BLaER1 treated with 17β-estradiol and CSF1 and Interleukin-3, amounts not matched to agents 10 nM and 100 nM (cell line): ENCODE measurements at regions not wholly inside any gene's neighbourhood (a gene's known extent, or its start where the extent isn't known, plus 50 kb on each side); places are given as distances from the start of the nearest gene placed in this dataset.
A peak's percentile ranks its signal among the peaks of the same experiment; 100 is the strongest.

ENCODE experiments used
- H3K27ac ChIP-seq, 11 experiments: shearing (Covaris generic); formaldehyde crosslinking; 2 replicates each; pipeline ENCODE4 v1.8.1; 2022
- H3K27me3 ChIP-seq, 11 experiments: shearing (Covaris generic); formaldehyde crosslinking; 2 replicates each; pipeline ENCODE4 v1.8.1; 2022
- H3K36me3 ChIP-seq, 11 experiments: shearing (Covaris generic); formaldehyde crosslinking; 2 replicates each; pipeline ENCODE4 v1.8.1; 2022
- H3K4me1 ChIP-seq, 10 experiments: shearing (Covaris generic); formaldehyde crosslinking; 2 replicates each; pipeline ENCODE4 v1.8.1; 2022
- H3K4me2 ChIP-seq, 11 experiments: shearing (Covaris generic); formaldehyde crosslinking; 2 replicates each; pipeline ENCODE4 v1.8.1; 2022
- H3K4me3 ChIP-seq, 10 experiments: shearing (Covaris generic); formaldehyde crosslinking; 2 replicates each; pipeline ENCODE4 v1.8.1; 2022
- H3K9ac ChIP-seq, 11 experiments: shearing (Covaris generic); formaldehyde crosslinking; 2 replicates each; pipeline ENCODE4 v1.8.1; 2022
- H3K9me3 ChIP-seq, 11 experiments: shearing (Covaris generic); formaldehyde crosslinking; replicated peaks in 1 of 11; 2 replicates each; pipeline ENCODE4 v1.8.1; 2022
- H4K20me1 ChIP-seq, 11 experiments: shearing (Covaris generic); formaldehyde crosslinking; 2 replicates each; pipeline ENCODE4 v1.8.1; 2022
- Cebpa-rat ChIP-seq, 11 experiments: shearing (Covaris generic); IDR thresholded peaks; 2 replicates each; pipeline ENCODE4 v1.8.1; 2022

GRCh38 chr12:18158774-18159557 is 69.0 kb upstream of the RERGL start:
- no peaks in the 10 kb centered on the region for H4K20me1 ChIP-seq
- no peak overlapping the region for H3K27ac ChIP-seq
- H3K4me2 ChIP-seq = no peak overlapping the region
- no peaks in the 10 kb centered on the region for H3K4me1 ChIP-seq
- no peaks in the 10 kb centered on the region for H3K27me3 ChIP-seq
- H3K9me3 ChIP-seq = peaks cover 6 to 24% (median 17%) of the 10 kb centered on the region in 11 experiments
- H3K4me3 ChIP-seq = no peak overlapping the region
- TF ChIP-seq Cebpa-rat (IDR thresholded peaks at IDR 0.05) = no peak
- no peaks in the 10 kb centered on the region; a peak in 1 of 22 replicates for H3K36me3 ChIP-seq
- H3K9ac ChIP-seq = no peak overlapping the region

GRCh38 chr12:18153826-18154225 is 63.8 kb upstream of the RERGL start:
- Histone ChIP-seq H3K4me3 (no peak overlapping the region), H4K20me1 (no peaks in the 10 kb centered on the region)

GRCh38 chr12:18151036-18151435 is 61.0 kb upstream of the RERGL start:
- no peak for TF ChIP-seq Cebpa-rat (IDR thresholded peaks at IDR 0.05)
- Histone ChIP-seq H3K4me1 (peaks cover 0 to 11% (median 8%) of the 10 kb centered on the region in 10 experiments; a peak in 11 of 20 replicates), H3K9ac (no peak overlapping the region), H3K4me3 (no peak overlapping the region), H3K4me2 (no peak overlapping the region), H3K27ac (no peak overlapping the region), H3K27me3 (no peaks in the 10 kb centered on the region), H3K9me3 (peaks cover 0 to 8% (median 0%) of the 10 kb centered on the region in 11 experiments; a peak in 1 of 22 replicates), H3K36me3 (no peaks in the 10 kb centered on the region), H4K20me1 (no peaks in the 10 kb centered on the region)

More at GRCh38 chr12:18153826-18154225, 63.8 kb upstream of the RERGL start:
- Histone ChIP-seq H3K36me3 (no peaks in the 10 kb centered on the region; a peak in 1 of 22 replicates), H3K4me2 (no peak overlapping the region), H3K27me3 (no peaks in the 10 kb centered on the region), H3K27ac (no peak overlapping the region), H3K9ac (no peak overlapping the region), H3K4me1 (no peaks in the 10 kb centered on the region), H3K9me3 (peaks cover 6 to 24% (median 17%) of the 10 kb centered on the region in 11 experiments; a peak in 21 of 22 replicates)
- TF ChIP-seq Cebpa-rat (IDR thresholded peaks at IDR 0.05) = no peak

GRCh38 chr12:18148961-18149360 is 59.0 kb upstream of the RERGL start:
- Histone ChIP-seq H3K36me3 (no peaks in the 10 kb centered on the region), H3K27ac (no peak overlapping the region), H3K27me3 (no peaks in the 10 kb centered on the region), H3K4me2 (no peak overlapping the region), H3K4me3 (no peak overlapping the region), H3K9me3 (no peaks in the 10 kb centered on the region; a peak in 1 of 22 replicates), H3K4me1 (peaks cover 0 to 22% (median 12%) of the 10 kb centered on the region in 10 experiments; a peak in 11 of 20 replicates), H4K20me1 (no peaks in the 10 kb centered on the region), H3K9ac (no peak overlapping the region)
- no peak for TF ChIP-seq Cebpa-rat (IDR thresholded peaks at IDR 0.05)

- peak in 2 of 11 experiments; percentile 75 to 77; a peak in 5 of 22 replicates for TF ChIP-seq Cebpa-rat (IDR thresholded peaks at IDR 0.05)
- H4K20me1 ChIP-seq = no peaks in the 10 kb centered on the region
- no peak overlapping the region for H3K9ac ChIP-seq
- H3K36me3 ChIP-seq = no peaks in the 10 kb centered on the region
- H3K27ac ChIP-seq = peak overlapping the region in 7 of 11 experiments; percentile 13 to 68 (median 36); a peak in 11 of 22 replicates
- H3K27me3 ChIP-seq = no peaks in the 10 kb centered on the region
- no peak overlapping the region for H3K4me3 ChIP-seq
- no peaks in the 10 kb centered on the region; a peak in 1 of 22 replicates for H3K9me3 ChIP-seq
- H3K4me1 ChIP-seq = peaks cover 0 to 29% (median 12%) of the 10 kb centered on the region in 10 experiments; a peak in 11 of 20 replicates
- H3K4me2 ChIP-seq = peak overlapping the region in 6 of 11 experiments; percentile 34 to 53 (median 44); a peak in 10 of 22 replicates
Measured at GRCh38 chr12:18146363-18146762, 56.4 kb upstream of the RERGL start.

GRCh38 chr12:18145924-18146323 is 55.9 kb upstream of the RERGL start:
- Histone ChIP-seq H3K27ac (peak overlapping the region in 7 of 11 experiments; percentile 18 to 68 (median 44); a peak in 15 of 22 replicates), H3K4me1 (peaks cover 0 to 30% (median 14%) of the 10 kb centered on the region in 10 experiments; a peak in 11 of 20 replicates), H3K36me3 (no peaks in the 10 kb centered on the region), H3K4me3 (no peak overlapping the region), H3K9ac (no peak overlapping the region), H4K20me1 (no peaks in the 10 kb centered on the region), H3K9me3 (no peaks in the 10 kb centered on the region; a peak in 1 of 22 replicates), H3K27me3 (no peaks in the 10 kb centered on the region), H3K4me2 (peak overlapping the region in 7 of 11 experiments; percentile 27 to 53 (median 43); a peak in 11 of 22 replicates)
- no peak for TF ChIP-seq Cebpa-rat (IDR thresholded peaks at IDR 0.05)

GRCh38 chr12:18141048-18141982 is 51.3 kb upstream of the RERGL start:
- H3K9me3 ChIP-seq = no peaks in the 10 kb centered on the region; a peak in 1 of 22 replicates
- TF ChIP-seq Cebpa-rat (IDR thresholded peaks at IDR 0.05) = no peak
- no peak overlapping the region for H3K27ac ChIP-seq
- H3K36me3 ChIP-seq = no peaks in the 10 kb centered on the region
- H3K4me2 ChIP-seq = no peak overlapping the region
- no peak overlapping the region for H3K4me3 ChIP-seq
- H3K9ac ChIP-seq = no peak overlapping the region
- peaks cover 14 to 42% (median 25%) of the 10 kb centered on the region in 10 experiments for H3K4me1 ChIP-seq
- no peaks in the 10 kb centered on the region for H4K20me1 ChIP-seq
- no peaks in the 10 kb centered on the region for H3K27me3 ChIP-seq

- no peak for TF ChIP-seq Cebpa-rat (IDR thresholded peaks at IDR 0.05)
- peak overlapping the region in 9 of 11 experiments; percentile 62 to 75 (median 71); a peak in 15 of 22 replicates for H3K27ac ChIP-seq
- H3K36me3 ChIP-seq = no peaks in the 10 kb centered on the region
- no peaks in the 10 kb centered on the region for H4K20me1 ChIP-seq
- H3K9me3 ChIP-seq = no peaks in the 10 kb centered on the region
- H3K4me2 ChIP-seq = peak overlapping the region in 8 of 11 experiments; percentile 37 to 89 (median 64); a peak in 9 of 22 replicates
- no peak overlapping the region for H3K4me3 ChIP-seq
- peak overlapping the region in 1 of 11 experiments; percentile 62; a peak in 3 of 22 replicates for H3K9ac ChIP-seq
- H3K27me3 ChIP-seq = no peaks in the 10 kb centered on the region
- peaks cover 10 to 31% (median 17%) of the 10 kb centered on the region in 10 experiments for H3K4me1 ChIP-seq
Measured at GRCh38 chr12:18139989-18140596, 50.1 kb upstream of the RERGL start.
